ENCODE measurements at regions not wholly inside any gene's neighbourhood (a gene's known extent, or its start where the extent isn't known, plus 50 kb on each side); places are given as distances from the start of the nearest gene placed in this dataset.
"Not testable (repeated sequence)": the region's sequence is repeated elsewhere in the genome, so short reads cannot be mapped to it uniquely, and the experiment has no call there.

DNA sequence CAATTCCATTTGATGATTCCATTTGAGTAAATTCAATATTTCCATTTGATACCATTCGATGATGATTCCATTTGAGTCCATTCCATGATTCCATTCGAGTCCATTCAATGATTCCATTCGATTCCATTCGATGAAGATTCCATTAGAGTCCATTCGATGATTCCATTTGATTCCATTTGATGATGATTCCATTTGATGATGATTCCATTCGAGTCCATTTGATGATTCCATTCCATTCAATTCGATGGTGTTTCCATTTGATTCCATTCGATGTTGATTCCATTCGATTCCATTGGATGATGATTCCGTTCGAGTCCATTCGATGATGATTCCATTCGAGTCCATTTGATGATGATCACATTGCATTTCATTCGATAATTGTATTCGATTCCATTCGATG, 1095.2 kb downstream of the RPIA start:
- not testable (repeated sequence) for TF ChIP-seq CTCF (IDR thresholded peaks at IDR 0.05; ENCODE audit: insufficient read depth, low read depth, low read length); EZH2 (IDR thresholded peaks at IDR 0.05; ENCODE audit: insufficient read depth, low read length)
